Uterus (tissue), 2 donors: ENCODE measurements at regions not wholly inside any gene's neighbourhood (a gene's known extent, or its start where the extent isn't known, plus 50 kb on each side); places are given as distances from the start of the nearest gene placed in this dataset.

ENCODE experiments used
- CTCF ChIP-seq, 4 experiments: fragments of 200-600 bp in 2 of 4; fragments of 450-650 bp in 2 of 4; sonication (generic) in 2 of 4; IDR thresholded peaks; one replicate each; pipeline ENCODE4 v1.5.1; 2016 to 2019; ENCODE audit warnings: antibody characterized with exemption in 4 of 4, mild to moderate bottlenecking in 2 of 4, moderate library complexity in 1 of 4
- POLR2A ChIP-seq, 2 donors: fragments of 450-650 bp; IDR thresholded peaks; one replicate each; pipeline ENCODE4 v1.6.1; 2016; ENCODE audit warnings: antibody characterized with exemption in 2 of 2, mild to moderate bottlenecking in 1 of 2, moderate library complexity in 1 of 2

GRCh38 chr6:50202766-50203165 is 153.0 kb upstream of the DEFB112 start:
- no peak for TF ChIP-seq CTCF (IDR thresholded peaks at IDR 0.05)
- TF ChIP-seq POLR2A (IDR thresholded peaks at IDR 0.05), result no peak
